GM12878 (cell line): ENCODE measurements at regions not wholly inside any gene's neighbourhood (a gene's known extent, or its start where the extent isn't known, plus 50 kb on each side); places are given as distances from the start of the nearest gene placed in this dataset.

Experiments
- ATAC-seq: fragments of 200-7000 bp; cut with Tn5 transposase; 3 replicates; pipeline ENCODE4 v1.9.1; 2020; ENCODE audit warnings: mild to moderate bottlenecking, moderate library complexity
- BruUV-seq: library from RNA; stranded (reverse); fragments of 400-500 nt; replicated peaks from 2 replicates; lab custom pipeline; 2021; lab: Mats Ljungman, UMichigan
- CTCF ChIA-PET: fragments of 300-600 bp; sonication (Branson Sonifier 250); formaldehyde crosslinking; extraction: SDS; loops from one replicate; lab custom pipeline; 2021; ENCODE audit warnings: inconsistent platforms; lab: Yijun Ruan, JAX
- POLR2A ChIA-PET: fragments of 350-600 bp; formaldehyde crosslinking; extraction: SDS; loops from one replicate; lab custom pipeline; 2021; ENCODE audit warnings: inconsistent platforms; lab: Charles Lee
- RAD21 ChIA-PET: fragments of 300-600 bp; sonication (Branson Sonifier 250); formaldehyde crosslinking; loops from one replicate; lab custom pipeline; 2023; ENCODE audit warnings: antibody characterized with exemption; ENCODE audit not compliant: unreplicated experiment; lab: Charles Lee
- SMC1A ChIA-PET: fragments of 300-600 bp; sonication (Branson Sonifier 250); formaldehyde crosslinking; loops from one replicate; lab custom pipeline; 2023; ENCODE audit not compliant: unreplicated experiment, uncharacterized antibody; lab: Charles Lee
- DNase-seq: peaks from one replicate; pipeline ENCODE4 v3.0.0-alpha.2; 2011; ENCODE audit warnings: low read depth, low spot score
- FAIRE-seq: peaks from 3 replicates; lab custom pipeline; 2011; peaks lifted over from hg19 to GRCh38; lab: Jason Lieb, UNC
- H2AFZ ChIP-seq: 2 replicates; pipeline ENCODE4 v1.6.0; 2011; ENCODE audit warnings: low read depth, low read length, control low read depth; ENCODE audit not compliant: control insufficient read depth
- H3K27ac ChIP-seq: 2 replicates; pipeline ENCODE4 v1.5.1; 2011; ENCODE audit warnings: control low read depth; ENCODE audit not compliant: control insufficient read depth, insufficient read depth
- H3K27me3 ChIP-seq, 2 experiments: replicated peaks in 1 of 2; 2 replicates each; pipeline versions ENCODE4 v1.6.0 to v1.6.1; 2011; ENCODE audit warnings: low read length in 1 of 2; ENCODE audit not compliant: control insufficient read depth in 2 of 2, insufficient read depth in 2 of 2
- H3K36me3 ChIP-seq, 2 experiments: 2 replicates each; pipeline ENCODE4 v1.5.1; 2011; ENCODE audit warnings: low read length in 1 of 2; ENCODE audit not compliant: control insufficient read depth in 2 of 2, insufficient read depth in 2 of 2
- H3K4me1 ChIP-seq: 2 replicates; pipeline ENCODE4 v1.6.1; 2011; ENCODE audit warnings: mild to moderate bottlenecking, low read length, moderate library complexity, mixed read lengths; ENCODE audit not compliant: control insufficient read depth, insufficient read depth
- H3K4me2 ChIP-seq: 2 replicates; pipeline ENCODE4 v1.6.0; 2011; ENCODE audit warnings: control low read depth; ENCODE audit not compliant: control insufficient read depth, insufficient read depth
- H3K4me3 ChIP-seq: fragments of 200-600 bp; sonication (generic); 2 replicates; pipeline ENCODE4 v1.5.1; 2016
- H3K79me2 ChIP-seq: 2 replicates; pipeline ENCODE4 v1.6.0; 2011; ENCODE audit warnings: low read length; ENCODE audit not compliant: control insufficient read depth, insufficient read depth
- H3K9ac ChIP-seq: 2 replicates; pipeline ENCODE4 v1.8.0; 2011; ENCODE audit warnings: low read length, control low read depth, mixed read lengths; ENCODE audit not compliant: control insufficient read depth, insufficient read depth
- H3K9me3 ChIP-seq: replicated peaks from 3 replicates; pipeline ENCODE4 v1.5.1; 2011; ENCODE audit warnings: mild to moderate bottlenecking, low read length; ENCODE audit not compliant: control insufficient read depth, insufficient read depth
- H4K20me1 ChIP-seq: 2 replicates; pipeline ENCODE4 v1.6.0; 2011; ENCODE audit not compliant: control insufficient read depth, insufficient read depth
- CBX5 ChIP-seq: sonication (generic); IDR thresholded peaks from 2 replicates; pipeline ENCODE4 v1.6.1; 2016; ENCODE audit warnings: low read depth, moderate library complexity, mild to moderate bottlenecking, inconsistent platforms
- CHD4 ChIP-seq: fragments of 200-600 bp; sonication (generic); IDR thresholded peaks from 2 replicates; pipeline ENCODE4 v1.6.1; 2016; ENCODE audit warnings: mild to moderate bottlenecking
- FOS ChIP-seq: IDR thresholded peaks from 3 replicates; pipeline ENCODE4 v1.6.1; 2011; ENCODE audit warnings: borderline replicate concordance; ENCODE audit not compliant: insufficient read length; ENCODE audit errors: extremely low read depth
- GABPA ChIP-seq: IDR thresholded peaks from 2 replicates; pipeline ENCODE4 v1.6.1; 2014; ENCODE audit warnings: antibody characterized with exemption, low read depth, mild to moderate bottlenecking, inconsistent platforms
- MXI1 ChIP-seq: fragments of 150-350 bp; IDR thresholded peaks from 2 replicates; pipeline ENCODE4 v1.6.1; 2011; ENCODE audit warnings: low read depth, mild to moderate bottlenecking, inconsistent platforms, low read length, improper control_type of control experiment
- NFIC ChIP-seq: IDR thresholded peaks from 2 replicates; pipeline ENCODE4 v1.6.1; 2012; ENCODE audit warnings: low read depth, mild to moderate bottlenecking, inconsistent platforms, low read length, moderate library complexity
- NR2C1 ChIP-seq: fragments of 450-650 bp; IDR thresholded peaks from 2 replicates; pipeline ENCODE4 v1.6.1; 2017; ENCODE audit warnings: antibody characterized with exemption, mild to moderate bottlenecking, moderate library complexity
- WGBS: methylation state at CpG from one replicate; pipeline ENCODE4 v1.1.6; 2016; ENCODE audit warnings: low lambda C conversion rate; ENCODE audit not compliant: insufficient replicate concordance, insufficient coverage; ENCODE audit errors: missing lambda C conversion rate; 5-methylcytosine and 5-hydroxymethylcytosine counted together
- in situ Hi-C: fragments of 300-500 bp; cut with MboI; formaldehyde crosslinking; loops from 9 replicates; pipeline ENCODE4 v1.14.3; 2018; ENCODE audit warnings: mixed read lengths
- intact Hi-C: fragments of 100-400 bp; cut with micrococcal nuclease; formaldehyde crosslinking; loops from one replicate; pipeline ENCODE4 v1.14.2; 2022; ENCODE audit not compliant: unreplicated experiment
- TF ChIP-seq, protein P1 (sequence below): IDR thresholded peaks from 2 replicates; pipeline ENCODE4 v1.6.1; 2012; ENCODE audit warnings: improper control_type of control experiment, low read depth, low read length; ENCODE audit not compliant: insufficient replicate concordance
- TF ChIP-seq, protein P2 (sequence below): fragments of 450-650 bp; formaldehyde crosslinking; IDR thresholded peaks from 2 replicates; pipeline ENCODE4 v1.4.0; 2022; ENCODE audit warnings: mild to moderate bottlenecking, moderate library complexity
- TF ChIP-seq, protein P3 (sequence below): fragments of 450-650 bp; IDR thresholded peaks from 2 replicates; pipeline ENCODE4 v1.6.1; 2016; ENCODE audit warnings: mild to moderate bottlenecking
- TF ChIP-seq, protein P4 (sequence below): fragments of 450-650 bp; IDR thresholded peaks from 2 replicates; pipeline ENCODE4 v1.6.1; 2017; ENCODE audit warnings: mild to moderate bottlenecking, moderate library complexity

- FAIRE-seq (no peak), DNase-seq (no peak), ATAC-seq (no peak)
- Histone ChIP-seq H3K4me1 (no peaks in the 10 kb centered on the region), H3K9me3 (no peaks in the 10 kb centered on the region), H3K27ac (no peak overlapping the region), H2AFZ (no peak overlapping the region), H3K79me2 (no peaks in the 10 kb centered on the region), H3K36me3 (no peaks in the 10 kb centered on the region), H3K4me3 (no peak overlapping the region), H3K9ac (no peak overlapping the region), H4K20me1 (no peaks in the 10 kb centered on the region), H3K27me3 (no peaks in the 10 kb centered on the region), H3K4me2 (no peak overlapping the region)
- no TSS peak for BruUV-seq
- ChIA-PET CTCF (no interaction called here), SMC1A (no interaction called here), POLR2A (no interaction called here), RAD21 (no interaction called here)
- intact Hi-C loops: no loop called here
- WGBS: 3% methylated on average over 2 of the region's 2 CpGs
- in situ Hi-C loops: no loop called here
- TF ChIP-seq MXI1: no peak
- TF ChIP-seq, protein P1, sequence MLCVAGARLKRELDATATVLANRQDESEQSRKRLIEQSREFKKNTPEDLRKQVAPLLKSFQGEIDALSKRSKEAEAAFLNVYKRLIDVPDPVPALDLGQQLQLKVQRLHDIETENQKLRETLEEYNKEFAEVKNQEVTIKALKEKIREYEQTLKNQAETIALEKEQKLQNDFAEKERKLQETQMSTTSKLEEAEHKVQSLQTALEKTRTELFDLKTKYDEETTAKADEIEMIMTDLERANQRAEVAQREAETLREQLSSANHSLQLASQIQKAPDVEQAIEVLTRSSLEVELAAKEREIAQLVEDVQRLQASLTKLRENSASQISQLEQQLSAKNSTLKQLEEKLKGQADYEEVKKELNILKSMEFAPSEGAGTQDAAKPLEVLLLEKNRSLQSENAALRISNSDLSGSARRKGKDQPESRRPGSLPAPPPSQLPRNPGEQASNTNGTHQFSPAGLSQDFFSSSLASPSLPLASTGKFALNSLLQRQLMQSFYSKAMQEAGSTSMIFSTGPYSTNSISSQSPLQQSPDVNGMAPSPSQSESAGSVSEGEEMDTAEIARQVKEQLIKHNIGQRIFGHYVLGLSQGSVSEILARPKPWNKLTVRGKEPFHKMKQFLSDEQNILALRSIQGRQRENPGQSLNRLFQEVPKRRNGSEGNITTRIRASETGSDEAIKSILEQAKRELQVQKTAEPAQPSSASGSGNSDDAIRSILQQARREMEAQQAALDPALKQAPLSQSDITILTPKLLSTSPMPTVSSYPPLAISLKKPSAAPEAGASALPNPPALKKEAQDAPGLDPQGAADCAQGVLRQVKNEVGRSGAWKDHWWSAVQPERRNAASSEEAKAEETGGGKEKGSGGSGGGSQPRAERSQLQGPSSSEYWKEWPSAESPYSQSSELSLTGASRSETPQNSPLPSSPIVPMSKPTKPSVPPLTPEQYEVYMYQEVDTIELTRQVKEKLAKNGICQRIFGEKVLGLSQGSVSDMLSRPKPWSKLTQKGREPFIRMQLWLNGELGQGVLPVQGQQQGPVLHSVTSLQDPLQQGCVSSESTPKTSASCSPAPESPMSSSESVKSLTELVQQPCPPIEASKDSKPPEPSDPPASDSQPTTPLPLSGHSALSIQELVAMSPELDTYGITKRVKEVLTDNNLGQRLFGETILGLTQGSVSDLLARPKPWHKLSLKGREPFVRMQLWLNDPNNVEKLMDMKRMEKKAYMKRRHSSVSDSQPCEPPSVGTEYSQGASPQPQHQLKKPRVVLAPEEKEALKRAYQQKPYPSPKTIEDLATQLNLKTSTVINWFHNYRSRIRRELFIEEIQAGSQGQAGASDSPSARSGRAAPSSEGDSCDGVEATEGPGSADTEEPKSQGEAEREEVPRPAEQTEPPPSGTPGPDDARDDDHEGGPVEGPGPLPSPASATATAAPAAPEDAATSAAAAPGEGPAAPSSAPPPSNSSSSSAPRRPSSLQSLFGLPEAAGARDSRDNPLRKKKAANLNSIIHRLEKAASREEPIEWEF: no peak
- no peak for TF ChIP-seq CHD4
- TF ChIP-seq, protein P2, sequence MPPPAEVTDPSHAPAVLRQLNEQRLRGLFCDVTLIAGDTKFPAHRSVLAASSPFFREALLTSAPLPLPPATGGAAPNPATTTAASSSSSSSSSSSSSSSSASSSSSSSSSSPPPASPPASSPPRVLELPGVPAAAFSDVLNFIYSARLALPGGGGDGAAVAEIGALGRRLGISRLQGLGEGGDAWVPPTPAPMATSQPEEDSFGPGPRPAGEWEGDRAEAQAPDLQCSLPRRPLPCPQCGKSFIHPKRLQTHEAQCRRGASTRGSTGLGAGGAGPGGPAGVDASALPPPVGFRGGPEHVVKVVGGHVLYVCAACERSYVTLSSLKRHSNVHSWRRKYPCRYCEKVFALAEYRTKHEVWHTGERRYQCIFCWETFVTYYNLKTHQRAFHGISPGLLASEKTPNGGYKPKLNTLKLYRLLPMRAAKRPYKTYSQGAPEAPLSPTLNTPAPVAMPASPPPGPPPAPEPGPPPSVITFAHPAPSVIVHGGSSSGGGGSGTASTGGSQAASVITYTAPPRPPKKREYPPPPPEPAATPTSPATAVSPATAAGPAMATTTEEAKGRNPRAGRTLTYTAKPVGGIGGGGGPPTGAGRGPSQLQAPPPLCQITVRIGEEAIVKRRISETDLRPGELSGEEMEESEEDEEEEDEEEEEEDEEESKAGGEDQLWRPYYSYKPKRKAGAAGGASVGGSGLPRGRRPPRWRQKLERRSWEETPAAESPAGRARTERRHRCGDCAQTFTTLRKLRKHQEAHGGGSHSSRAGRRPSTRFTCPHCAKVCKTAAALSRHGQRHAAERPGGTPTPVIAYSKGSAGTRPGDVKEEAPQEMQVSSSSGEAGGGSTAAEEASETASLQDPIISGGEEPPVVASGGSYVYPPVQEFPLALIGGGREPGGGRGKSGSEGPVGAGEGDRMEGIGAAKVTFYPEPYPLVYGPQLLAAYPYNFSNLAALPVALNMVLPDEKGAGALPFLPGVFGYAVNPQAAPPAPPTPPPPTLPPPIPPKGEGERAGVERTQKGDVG (CRISPR knock-in tag): no peak
- TF ChIP-seq GABPA: no peak
- TF ChIP-seq CBX5: no peak
- TF ChIP-seq FOS: no peak
- TF ChIP-seq, protein P3, sequence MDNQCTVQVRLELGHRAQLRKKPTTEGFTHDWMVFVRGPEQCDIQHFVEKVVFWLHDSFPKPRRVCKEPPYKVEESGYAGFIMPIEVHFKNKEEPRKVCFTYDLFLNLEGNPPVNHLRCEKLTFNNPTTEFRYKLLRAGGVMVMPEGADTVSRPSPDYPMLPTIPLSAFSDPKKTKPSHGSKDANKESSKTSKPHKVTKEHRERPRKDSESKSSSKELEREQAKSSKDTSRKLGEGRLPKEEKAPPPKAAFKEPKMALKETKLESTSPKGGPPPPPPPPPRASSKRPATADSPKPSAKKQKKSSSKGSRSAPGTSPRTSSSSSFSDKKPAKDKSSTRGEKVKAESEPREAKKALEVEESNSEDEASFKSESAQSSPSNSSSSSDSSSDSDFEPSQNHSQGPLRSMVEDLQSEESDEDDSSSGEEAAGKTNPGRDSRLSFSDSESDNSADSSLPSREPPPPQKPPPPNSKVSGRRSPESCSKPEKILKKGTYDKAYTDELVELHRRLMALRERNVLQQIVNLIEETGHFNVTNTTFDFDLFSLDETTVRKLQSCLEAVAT: no peak
- TF ChIP-seq, protein P4, sequence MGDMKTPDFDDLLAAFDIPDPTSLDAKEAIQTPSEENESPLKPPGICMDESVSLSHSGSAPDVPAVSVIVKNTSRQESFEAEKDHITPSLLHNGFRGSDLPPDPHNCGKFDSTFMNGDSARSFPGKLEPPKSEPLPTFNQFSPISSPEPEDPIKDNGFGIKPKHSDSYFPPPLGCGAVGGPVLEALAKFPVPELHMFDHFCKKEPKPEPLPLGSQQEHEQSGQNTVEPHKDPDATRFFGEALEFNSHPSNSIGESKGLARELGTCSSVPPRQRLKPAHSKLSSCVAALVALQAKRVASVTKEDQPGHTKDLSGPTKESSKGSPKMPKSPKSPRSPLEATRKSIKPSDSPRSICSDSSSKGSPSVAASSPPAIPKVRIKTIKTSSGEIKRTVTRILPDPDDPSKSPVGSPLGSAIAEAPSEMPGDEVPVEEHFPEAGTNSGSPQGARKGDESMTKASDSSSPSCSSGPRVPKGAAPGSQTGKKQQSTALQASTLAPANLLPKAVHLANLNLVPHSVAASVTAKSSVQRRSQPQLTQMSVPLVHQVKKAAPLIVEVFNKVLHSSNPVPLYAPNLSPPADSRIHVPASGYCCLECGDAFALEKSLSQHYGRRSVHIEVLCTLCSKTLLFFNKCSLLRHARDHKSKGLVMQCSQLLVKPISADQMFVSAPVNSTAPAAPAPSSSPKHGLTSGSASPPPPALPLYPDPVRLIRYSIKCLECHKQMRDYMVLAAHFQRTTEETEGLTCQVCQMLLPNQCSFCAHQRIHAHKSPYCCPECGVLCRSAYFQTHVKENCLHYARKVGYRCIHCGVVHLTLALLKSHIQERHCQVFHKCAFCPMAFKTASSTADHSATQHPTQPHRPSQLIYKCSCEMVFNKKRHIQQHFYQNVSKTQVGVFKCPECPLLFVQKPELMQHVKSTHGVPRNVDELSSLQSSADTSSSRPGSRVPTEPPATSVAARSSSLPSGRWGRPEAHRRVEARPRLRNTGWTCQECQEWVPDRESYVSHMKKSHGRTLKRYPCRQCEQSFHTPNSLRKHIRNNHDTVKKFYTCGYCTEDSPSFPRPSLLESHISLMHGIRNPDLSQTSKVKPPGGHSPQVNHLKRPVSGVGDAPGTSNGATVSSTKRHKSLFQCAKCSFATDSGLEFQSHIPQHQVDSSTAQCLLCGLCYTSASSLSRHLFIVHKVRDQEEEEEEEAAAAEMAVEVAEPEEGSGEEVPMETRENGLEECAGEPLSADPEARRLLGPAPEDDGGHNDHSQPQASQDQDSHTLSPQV: no peak
- TF ChIP-seq NR2C1: no peak
- TF ChIP-seq NFIC: no peak
Measured at GRCh38 chr21:16674949-16675348, 837.9 kb upstream of the CXADR start.
